ENCODE measurements at regions not wholly inside any gene's neighbourhood (a gene's known extent, or its start where the extent isn't known, plus 50 kb on each side); places are given as distances from the start of the nearest gene placed in this dataset.

DNA sequence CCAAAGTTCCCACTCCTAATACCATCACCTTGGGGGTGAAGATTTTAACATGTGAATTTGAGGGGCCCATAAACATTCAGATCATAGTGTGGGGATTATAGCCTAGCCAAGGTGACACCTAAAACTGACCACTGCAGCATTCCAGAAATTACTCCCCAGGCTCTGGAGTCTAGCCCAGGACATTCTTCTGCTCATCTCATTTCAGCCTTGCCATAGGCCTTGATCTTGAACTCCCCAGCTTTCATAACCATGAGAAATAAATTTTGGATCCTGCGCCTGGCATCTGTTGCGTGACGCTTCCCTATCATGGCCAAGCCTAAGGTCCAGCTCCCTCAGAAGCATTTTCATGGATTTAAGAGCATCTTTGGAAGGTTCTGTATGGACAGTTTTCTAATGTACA is 502.9 kb upstream of the THBS1 start:
- TF ChIP-seq CTCF (IDR thresholded peaks at IDR 0.05; ENCODE audit: insufficient read depth in 1 of 2, low read depth in 1 of 2, low read length in 1 of 2, severe bottlenecking in 1 of 2, unreplicated experiment in 1 of 2): no peak
- Histone ChIP-seq H3K4me1 (no peaks in the 10 kb centered on the region), H3K27me3 (replicated peaks; ENCODE audit: control insufficient read depth, insufficient read depth, low read length) (no peaks in the 10 kb centered on the region), H3K36me3 (ENCODE audit: control insufficient read depth, insufficient read depth, low read length) (no peaks in the 10 kb centered on the region), H3K4me3 (ENCODE audit: low read depth, low read length) (no peak overlapping the region), H3K9me3 (no peaks in the 10 kb centered on the region)
- POLR2A ChIA-PET: no interaction called here
- intact Hi-C loops (cut with micrococcal nuclease; ENCODE audit: unreplicated experiment): no loop called here
- Mint-ChIP-seq H3K36me3 (ENCODE audit: insufficient read depth, unreplicated experiment) (no peaks in the 10 kb centered on the region), H3K27me3 (ENCODE audit: insufficient read depth, unreplicated experiment) (no peaks in the 10 kb centered on the region), H3K4me3 (ENCODE audit: unreplicated experiment) (no peak overlapping the region), H3K27ac (ENCODE audit: unreplicated experiment) (no peak overlapping the region), H3K4me1 (ENCODE audit: low read depth, unreplicated experiment) (no peaks in the 10 kb centered on the region), H3K9me3 (ENCODE audit: unreplicated experiment) (no peaks in the 10 kb centered on the region)
- no peak for DNase-seq
- no TSS peak for BruUV-seq (replicated peaks)
- CTCF ChIA-PET: no interaction called here

DNA sequence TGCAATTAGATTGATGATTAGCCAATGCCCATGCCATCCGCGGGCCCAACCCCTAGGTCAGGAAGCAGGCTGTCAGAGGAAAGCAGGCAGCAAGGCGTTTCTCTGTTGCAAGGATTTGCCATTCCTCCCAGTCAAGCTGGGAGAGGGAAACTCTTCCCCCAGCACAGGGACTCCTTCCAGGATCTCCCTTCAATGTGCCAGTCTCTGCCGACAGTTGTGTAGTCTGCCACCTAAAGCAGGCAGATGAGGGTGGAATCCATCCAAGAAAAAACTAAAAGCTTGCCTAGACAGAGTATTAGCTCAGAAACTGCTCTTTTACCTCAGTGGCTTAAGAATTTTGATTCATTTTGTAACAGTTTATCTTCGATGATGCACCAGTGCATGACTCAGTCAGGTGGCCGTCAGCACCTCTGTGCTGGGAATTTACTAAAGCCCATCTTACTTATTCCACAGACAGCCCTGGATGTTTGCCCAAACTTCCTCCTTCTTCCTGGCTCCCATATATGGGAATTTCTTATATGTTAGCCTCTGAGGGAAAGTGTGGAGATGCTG is 501.5 kb upstream of the THBS1 start:
- H3K36me3 ChIP-seq (ENCODE audit: control insufficient read depth, insufficient read depth, low read length): no peaks in the 10 kb centered on the region

GRCh38 chr15:39083213-39083612 is 497.7 kb upstream of the THBS1 start:
- Mint-ChIP-seq H3K36me3 (ENCODE audit: insufficient read depth, unreplicated experiment) (no peaks in the 10 kb centered on the region), H3K27me3 (ENCODE audit: insufficient read depth, unreplicated experiment) (no peaks in the 10 kb centered on the region), H3K4me1 (ENCODE audit: low read depth, unreplicated experiment) (no peaks in the 10 kb centered on the region), H3K9me3 (ENCODE audit: unreplicated experiment) (no peaks in the 10 kb centered on the region), H3K4me3 (ENCODE audit: unreplicated experiment) (no peak overlapping the region), H3K27ac (ENCODE audit: unreplicated experiment) (no peak overlapping the region)
- BruUV-seq (replicated peaks): no TSS peak
- Histone ChIP-seq H3K4me3 (ENCODE audit: low read depth, low read length) (no peak overlapping the region), H3K9me3 (no peaks in the 10 kb centered on the region), H3K27me3 (replicated peaks; ENCODE audit: control insufficient read depth, insufficient read depth, low read length) (no peaks in the 10 kb centered on the region), H3K4me1 (no peaks in the 10 kb centered on the region), H3K36me3 (ENCODE audit: control insufficient read depth, insufficient read depth, low read length) (no peaks in the 10 kb centered on the region)
- CTCF ChIA-PET: no interaction called here
- DNase-seq: no peak
- intact Hi-C loops (cut with micrococcal nuclease; ENCODE audit: unreplicated experiment): no loop called here
- TF ChIP-seq CTCF (IDR thresholded peaks at IDR 0.05; ENCODE audit: insufficient read depth in 1 of 2, low read depth in 1 of 2, low read length in 1 of 2, severe bottlenecking in 1 of 2, unreplicated experiment in 1 of 2): no peak
- POLR2A ChIA-PET: no interaction called here

More for the DNA sequence above, 501.5 kb upstream of the THBS1 start:
- H3K4me3 ChIP-seq (ENCODE audit: low read depth, low read length): no peak overlapping the region
- CTCF ChIA-PET: no interaction called here
- no peaks in the 10 kb centered on the region for H3K4me1 ChIP-seq
- no peaks in the 10 kb centered on the region for H3K36me3 Mint-ChIP-seq (ENCODE audit: insufficient read depth, unreplicated experiment)
- POLR2A ChIA-PET: no interaction called here
- H3K4me3 Mint-ChIP-seq (ENCODE audit: unreplicated experiment): no peak overlapping the region
- DNase-seq: no peak
- no peaks in the 10 kb centered on the region for H3K9me3 ChIP-seq
- no peaks in the 10 kb centered on the region for H3K27me3 Mint-ChIP-seq (ENCODE audit: insufficient read depth, unreplicated experiment)
- H3K9me3 Mint-ChIP-seq (ENCODE audit: unreplicated experiment): no peaks in the 10 kb centered on the region
- intact Hi-C loops (cut with micrococcal nuclease; ENCODE audit: unreplicated experiment): no loop called here
- BruUV-seq (replicated peaks): no TSS peak
- no peaks in the 10 kb centered on the region for H3K4me1 Mint-ChIP-seq (ENCODE audit: low read depth, unreplicated experiment)
- TF ChIP-seq CTCF (IDR thresholded peaks at IDR 0.05; ENCODE audit: insufficient read depth in 1 of 2, low read depth in 1 of 2, low read length in 1 of 2, severe bottlenecking in 1 of 2, unreplicated experiment in 1 of 2): no peak
- H3K27me3 ChIP-seq (replicated peaks; ENCODE audit: control insufficient read depth, insufficient read depth, low read length): no peaks in the 10 kb centered on the region
- H3K27ac Mint-ChIP-seq (ENCODE audit: unreplicated experiment): no peak overlapping the region

Measured in Caco-2 (cell line).